Mesothelial cell of epicardium (in vitro differentiated cells): ENCODE measurements at regions not wholly inside any gene's neighbourhood (a gene's known extent, or its start where the extent isn't known, plus 50 kb on each side); places are given as distances from the start of the nearest gene placed in this dataset.

Source experiments
- DNase-seq, 2 experiments: peaks; one replicate each; pipeline ENCODE4 v3.0.0; 2021; ENCODE audit warnings: low spot score in 2 of 2; ENCODE audit not compliant: unreplicated experiment in 2 of 2
- H3K27ac Mint-ChIP-seq: 2 replicates; pipeline ENCODE4 v1.8.0; 2021; ENCODE audit warnings: mixed read lengths
- H3K27me3 Mint-ChIP-seq: 2 replicates; pipeline ENCODE4 v1.8.0; 2021; ENCODE audit warnings: low read depth, mixed read lengths
- H3K36me3 Mint-ChIP-seq: 2 replicates; pipeline ENCODE4 v1.8.0; 2021; ENCODE audit warnings: mixed read lengths
- H3K4me1 Mint-ChIP-seq: 2 replicates; pipeline ENCODE4 v1.8.0; 2021; ENCODE audit warnings: mixed read lengths
- H3K4me3 Mint-ChIP-seq: 2 replicates; pipeline ENCODE4 v1.8.0; 2021; ENCODE audit warnings: mild to moderate bottlenecking, moderate library complexity, mixed read lengths
- H3K9me3 Mint-ChIP-seq: 2 replicates; pipeline ENCODE4 v1.8.0; 2021; ENCODE audit warnings: mixed read lengths
- TF ChIP-seq, protein P1 (sequence below): fragments of 200-600 bp; sonication (generic); IDR thresholded peaks from one replicate; pipeline ENCODE4 v1.5.0; 2021; ENCODE audit warnings: antibody characterized with exemption; ENCODE audit not compliant: unreplicated experiment

DNA sequence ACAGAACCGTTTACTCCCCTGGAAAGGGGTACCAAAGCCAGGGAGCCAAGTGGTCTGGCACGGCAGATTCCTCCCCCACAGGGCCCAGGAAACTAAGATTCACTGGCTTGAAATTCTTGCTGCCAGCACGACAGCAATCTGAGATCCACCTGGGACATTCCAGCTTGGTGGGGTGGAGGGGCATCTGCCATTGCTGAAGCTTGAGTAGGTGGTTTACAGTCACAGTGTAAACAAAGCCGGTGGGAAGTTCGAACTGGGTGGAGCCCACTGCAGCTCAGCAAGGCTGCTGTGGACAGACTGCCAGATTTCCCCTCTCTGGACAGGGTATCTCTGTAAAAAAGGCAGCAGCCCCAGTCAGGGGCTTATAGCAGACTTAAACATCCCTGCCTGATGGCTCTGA, 901.7 kb upstream of the LRRTM1 start:
- DNase-seq: no peak
- no peaks in the 10 kb centered on the region for H3K36me3 Mint-ChIP-seq
- peaks cover 1% of the 10 kb centered on the region for H3K27me3 Mint-ChIP-seq
- H3K27ac Mint-ChIP-seq: no peak overlapping the region
- H3K4me3 Mint-ChIP-seq: no peak overlapping the region
- H3K9me3 Mint-ChIP-seq: peaks cover 28% of the 10 kb centered on the region
- TF ChIP-seq, protein P1, sequence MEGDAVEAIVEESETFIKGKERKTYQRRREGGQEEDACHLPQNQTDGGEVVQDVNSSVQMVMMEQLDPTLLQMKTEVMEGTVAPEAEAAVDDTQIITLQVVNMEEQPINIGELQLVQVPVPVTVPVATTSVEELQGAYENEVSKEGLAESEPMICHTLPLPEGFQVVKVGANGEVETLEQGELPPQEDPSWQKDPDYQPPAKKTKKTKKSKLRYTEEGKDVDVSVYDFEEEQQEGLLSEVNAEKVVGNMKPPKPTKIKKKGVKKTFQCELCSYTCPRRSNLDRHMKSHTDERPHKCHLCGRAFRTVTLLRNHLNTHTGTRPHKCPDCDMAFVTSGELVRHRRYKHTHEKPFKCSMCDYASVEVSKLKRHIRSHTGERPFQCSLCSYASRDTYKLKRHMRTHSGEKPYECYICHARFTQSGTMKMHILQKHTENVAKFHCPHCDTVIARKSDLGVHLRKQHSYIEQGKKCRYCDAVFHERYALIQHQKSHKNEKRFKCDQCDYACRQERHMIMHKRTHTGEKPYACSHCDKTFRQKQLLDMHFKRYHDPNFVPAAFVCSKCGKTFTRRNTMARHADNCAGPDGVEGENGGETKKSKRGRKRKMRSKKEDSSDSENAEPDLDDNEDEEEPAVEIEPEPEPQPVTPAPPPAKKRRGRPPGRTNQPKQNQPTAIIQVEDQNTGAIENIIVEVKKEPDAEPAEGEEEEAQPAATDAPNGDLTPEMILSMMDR: no peak
- H3K4me1 Mint-ChIP-seq: no peaks in the 10 kb centered on the region

DNA sequence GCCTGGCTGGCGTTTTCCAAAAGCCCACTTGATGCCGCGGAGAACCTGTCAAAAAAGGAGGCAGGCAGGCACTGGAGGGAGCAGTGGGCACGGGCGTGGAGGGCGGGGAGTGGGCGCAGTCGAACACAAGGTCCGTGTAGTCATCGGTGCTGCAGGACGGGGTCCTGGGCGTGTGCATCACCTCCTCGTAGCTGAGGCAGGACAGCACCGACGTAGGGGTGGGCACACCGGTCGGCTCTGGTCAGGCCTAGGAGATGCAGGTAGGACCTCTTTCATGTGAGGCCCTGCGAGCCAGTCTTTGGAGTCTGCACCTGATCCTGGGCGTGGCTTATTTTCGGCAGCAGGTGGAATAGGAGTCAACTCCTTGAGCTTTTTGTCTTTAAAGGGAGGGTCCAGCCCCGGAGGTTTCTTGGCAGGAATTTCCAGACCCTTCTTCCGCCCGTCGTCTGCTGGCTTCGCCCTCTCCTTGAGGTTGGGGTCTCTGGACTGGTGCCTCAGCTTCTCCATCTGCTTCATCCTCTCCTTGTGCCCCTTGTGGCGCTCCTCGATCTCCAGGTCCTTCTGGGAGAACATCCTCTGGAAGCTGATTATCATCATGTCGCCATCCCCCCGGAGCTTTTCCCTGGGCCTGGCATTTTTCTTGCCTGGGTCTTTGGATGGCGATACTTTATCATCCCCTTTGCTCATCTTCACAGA, 892.5 kb upstream of the LRRTM1 start:
- H3K4me1 Mint-ChIP-seq: no peaks in the 10 kb centered on the region
- DNase-seq: no peak
- no peaks in the 10 kb centered on the region for H3K27me3 Mint-ChIP-seq
- H3K27ac Mint-ChIP-seq: no peak overlapping the region
- no peak overlapping the region for H3K4me3 Mint-ChIP-seq
- peaks cover 3% of the 10 kb centered on the region for H3K36me3 Mint-ChIP-seq
- H3K9me3 Mint-ChIP-seq: peaks cover 5% of the 10 kb centered on the region
- TF ChIP-seq, protein P1: no peak

DNA sequence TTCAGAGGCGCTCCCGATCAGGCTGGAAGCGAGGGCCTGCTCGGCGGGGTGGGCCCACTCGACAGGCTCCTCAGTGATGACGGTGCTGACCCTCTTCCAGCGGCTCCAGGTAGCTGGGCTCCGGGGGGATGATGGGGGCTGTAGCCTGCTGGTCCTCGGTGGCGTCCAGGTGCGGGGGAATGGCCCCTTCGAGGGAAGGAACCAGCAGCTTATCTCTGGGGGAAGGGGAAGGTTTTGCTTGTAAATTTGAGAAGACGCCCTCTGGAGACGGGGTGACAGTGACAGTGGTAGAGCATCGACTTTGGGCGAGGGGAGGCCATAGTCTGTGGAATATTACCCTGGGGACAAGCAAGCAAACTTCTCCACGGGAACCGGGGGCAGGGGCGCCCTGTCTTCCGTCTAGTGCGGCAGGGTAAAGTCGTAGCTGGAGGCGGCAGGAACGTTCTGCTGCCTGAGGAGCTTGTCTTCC, 891.9 kb upstream of the LRRTM1 start:
- peaks cover 5% of the 10 kb centered on the region for H3K9me3 Mint-ChIP-seq
- no peak overlapping the region for H3K27ac Mint-ChIP-seq

DNA sequence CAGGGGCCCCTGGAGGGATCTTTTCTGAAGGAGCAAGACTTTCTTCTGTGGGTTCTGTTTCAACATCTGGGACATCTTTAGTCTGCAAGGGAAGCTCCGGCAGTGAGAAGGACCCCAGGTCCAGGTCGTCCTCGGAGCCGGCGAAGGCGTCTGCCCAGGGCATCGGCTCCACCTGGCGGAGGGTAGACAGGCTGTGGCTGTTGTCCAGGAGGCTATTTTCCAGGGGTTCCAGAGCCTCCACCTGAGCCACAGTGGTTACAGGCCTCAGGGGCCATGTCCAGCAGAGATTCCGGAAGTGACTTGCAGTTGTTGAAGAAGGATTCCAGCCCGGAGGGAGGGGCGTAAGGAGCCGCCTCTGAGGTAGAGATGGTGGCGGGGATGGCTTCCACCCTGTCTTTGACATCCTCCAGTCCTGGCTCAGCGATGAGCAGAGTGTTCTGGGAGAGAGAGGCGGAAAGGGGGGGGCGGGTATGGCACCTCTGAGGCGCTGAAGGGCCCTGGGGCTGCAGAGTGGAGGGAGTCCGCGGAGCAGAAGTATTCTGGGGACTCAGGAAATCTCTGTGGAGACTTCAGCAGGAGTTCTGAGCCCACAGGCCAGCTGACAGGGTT, 891.3 kb upstream of the LRRTM1 start:
- no peak overlapping the region for H3K27ac Mint-ChIP-seq
- H3K4me1 Mint-ChIP-seq: no peaks in the 10 kb centered on the region
- no peak overlapping the region for H3K4me3 Mint-ChIP-seq
- no peak for DNase-seq
- no peaks in the 10 kb centered on the region for H3K27me3 Mint-ChIP-seq
- H3K9me3 Mint-ChIP-seq: peaks cover 5% of the 10 kb centered on the region
- H3K36me3 Mint-ChIP-seq: peaks cover 3% of the 10 kb centered on the region
- TF ChIP-seq, protein P1: no peak

More for the DNA sequence above, 891.9 kb upstream of the LRRTM1 start:
- H3K4me1 Mint-ChIP-seq: no peaks in the 10 kb centered on the region
- H3K4me3 Mint-ChIP-seq: no peak overlapping the region
- H3K36me3 Mint-ChIP-seq: peaks cover 3% of the 10 kb centered on the region
- DNase-seq: no peak
- no peaks in the 10 kb centered on the region for H3K27me3 Mint-ChIP-seq
- TF ChIP-seq, protein P1: no peak

DNA sequence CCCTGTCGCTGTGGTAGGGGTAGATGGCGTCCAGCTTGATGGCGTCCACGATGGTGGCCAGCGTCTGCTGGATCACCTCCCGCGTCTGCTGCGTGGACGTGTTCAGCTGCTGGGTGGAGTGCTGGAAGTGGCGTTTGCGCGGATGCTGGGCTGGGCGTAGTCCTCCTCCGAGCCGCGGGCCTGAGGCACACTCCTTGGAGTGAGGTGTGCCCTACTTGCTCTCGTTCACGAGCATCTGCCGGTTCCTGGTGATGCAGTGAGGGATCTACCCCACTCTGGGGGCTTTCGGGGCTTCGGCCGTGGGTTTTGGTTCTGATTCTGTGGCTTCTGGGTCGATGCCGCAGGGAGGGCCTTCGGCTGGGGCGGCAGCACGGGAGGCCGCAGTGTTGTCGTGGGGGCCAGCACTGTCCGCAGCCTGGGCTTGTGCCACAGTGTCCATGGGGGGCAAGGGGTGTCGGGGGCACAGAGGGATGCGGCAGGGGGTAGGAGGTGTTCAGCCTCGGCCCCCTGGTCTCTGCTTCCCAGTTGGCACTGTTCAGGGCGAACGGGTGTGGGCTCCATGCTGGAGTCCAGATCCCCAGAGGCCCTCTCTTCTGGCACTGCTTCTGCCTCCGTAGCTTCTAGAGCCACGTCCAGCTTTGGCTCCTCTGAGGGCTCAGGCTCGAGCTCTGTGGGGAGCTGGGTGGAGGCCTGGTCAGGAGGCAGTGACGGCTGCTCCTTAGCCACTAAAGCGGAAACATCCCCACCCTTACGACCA, 890.6 kb upstream of the LRRTM1 start:
- Mint-ChIP-seq H3K36me3 (peaks cover 3% of the 10 kb centered on the region), H3K9me3 (peaks cover 9% of the 10 kb centered on the region), H3K27me3 (no peaks in the 10 kb centered on the region), H3K27ac (no peak overlapping the region), H3K4me1 (no peaks in the 10 kb centered on the region), H3K4me3 (no peak overlapping the region)
- TF ChIP-seq, protein P1: no peak
- no peak for DNase-seq
